HG03520 (cell line): ENCODE measurements at regions not wholly inside any gene's neighbourhood (a gene's known extent, or its start where the extent isn't known, plus 50 kb on each side); places are given as distances from the start of the nearest gene placed in this dataset.

Experiments
- ATAC-seq: cut with Tn5 transposase; IDR thresholded peaks from one replicate; pipeline ENCODE4 v1.9.1; 2021; ENCODE audit warnings: mild to moderate bottlenecking, moderate library complexity; ENCODE audit not compliant: unreplicated experiment

GRCh38 chrX:79645749-79646148 lies 278.6 kb upstream of the ITM2A start:
- no peak for ATAC-seq

GRCh38 chrX:79631526-79631925 lies 264.4 kb upstream of the ITM2A start:
- no peak for ATAC-seq

GRCh38 chrX:79630033-79631009 lies 263.2 kb upstream of the ITM2A start:
- peak; percentile 65 for ATAC-seq

GRCh38 chrX:79623098-79623762 lies 256.1 kb upstream of the ITM2A start:
- ATAC-seq: no peak

- no peak for ATAC-seq
These were observed 251.1 kb upstream of the ITM2A start for GRCh38 chrX:79618280-79618679.

- no peak for ATAC-seq
These were observed 237.2 kb upstream of the ITM2A start for GRCh38 chrX:79604364-79604763.

GRCh38 chrX:79601341-79602131 lies 234.4 kb upstream of the ITM2A start:
- ATAC-seq: no peak

- no peak for ATAC-seq
These were observed 225.1 kb upstream of the ITM2A start for GRCh38 chrX:79592259-79592658.

GRCh38 chrX:79588233-79588632 lies 221.1 kb upstream of the ITM2A start:
- ATAC-seq: no peak

GRCh38 chrX:79573760-79574159 lies 206.6 kb upstream of the ITM2A start:
- no peak for ATAC-seq

- ATAC-seq: no peak
These were observed 205.4 kb upstream of the ITM2A start for GRCh38 chrX:79572566-79572965.

- no peak for ATAC-seq
These were observed 203.5 kb upstream of the ITM2A start for GRCh38 chrX:79570524-79571240.

GRCh38 chrX:79568309-79568708 lies 201.2 kb upstream of the ITM2A start:
- ATAC-seq: no peak

GRCh38 chrX:79564362-79564761 lies 197.2 kb upstream of the ITM2A start:
- no peak for ATAC-seq

- ATAC-seq: no peak
These were observed 192.2 kb upstream of the ITM2A start for GRCh38 chrX:79559290-79559689.

- no peak for ATAC-seq
These were observed 190.1 kb upstream of the ITM2A start for GRCh38 chrX:79557212-79557611.

- no peak for ATAC-seq
These were observed 189.7 kb upstream of the ITM2A start for GRCh38 chrX:79556800-79557199.

GRCh38 chrX:79530310-79531108 lies 163.4 kb upstream of the ITM2A start:
- no peak for ATAC-seq

- peak; percentile 69 for ATAC-seq
These were observed 157.5 kb upstream of the ITM2A start for GRCh38 chrX:79524642-79525041.

GRCh38 chrX:79515529-79515928 lies 148.4 kb upstream of the ITM2A start:
- ATAC-seq: no peak
